Activated CD4-positive, alpha-beta T cell treated with anti-CD3 and anti-CD28 coated beads, Interleukin-2, Interleukin-6, amounts not matched to agents 100 ng/mL and 50 ng/mL, durations not matched to agents 16 hours and 8 hours (primary cell): ENCODE measurements at regions not wholly inside any gene's neighbourhood (a gene's known extent, or its start where the extent isn't known, plus 50 kb on each side); places are given as distances from the start of the nearest gene placed in this dataset.

Experiments used
- DNase-seq: peaks from one replicate; pipeline ENCODE4 v3.0.0-alpha.2; 2020

DNA sequence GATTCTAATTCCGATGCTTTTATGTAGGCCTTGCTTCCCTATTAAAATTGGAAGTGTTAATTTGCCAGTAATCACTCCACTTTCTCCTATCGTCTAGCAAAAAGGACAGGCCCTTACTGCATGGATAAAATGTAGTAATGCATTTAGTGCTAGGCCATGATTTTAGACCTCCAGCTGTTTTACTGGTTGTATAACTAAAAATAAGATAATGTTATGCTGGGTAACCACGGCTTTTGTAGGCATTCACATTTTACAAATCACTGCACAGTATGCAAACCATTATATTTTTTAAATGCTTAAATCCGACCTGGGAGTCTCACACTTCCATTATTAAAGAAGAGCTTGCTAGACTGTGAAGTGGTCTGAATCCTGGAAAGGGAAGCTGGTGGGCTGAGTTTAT is 179.5 kb downstream of the TFAP2A start:
- no peak for DNase-seq

DNA sequence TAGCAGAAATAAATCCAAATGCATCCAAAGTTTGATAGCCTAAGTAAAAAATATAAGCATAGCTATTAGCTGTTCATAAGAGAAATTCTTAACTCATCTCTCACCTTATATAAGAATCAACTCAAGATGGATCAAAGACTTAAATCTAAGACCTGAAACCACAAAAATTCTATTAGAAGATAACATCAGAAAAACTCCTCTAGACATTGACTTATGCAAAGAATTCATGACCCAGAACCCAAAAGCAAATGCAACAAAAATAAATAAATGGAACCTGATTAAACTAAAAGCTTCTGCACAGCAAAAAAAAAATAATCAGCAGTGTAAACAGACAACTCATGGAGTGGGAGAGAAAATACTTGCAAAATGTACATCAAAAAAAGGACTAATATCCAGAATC is 184.3 kb downstream of the TFAP2A start:
- no peak for DNase-seq

DNA sequence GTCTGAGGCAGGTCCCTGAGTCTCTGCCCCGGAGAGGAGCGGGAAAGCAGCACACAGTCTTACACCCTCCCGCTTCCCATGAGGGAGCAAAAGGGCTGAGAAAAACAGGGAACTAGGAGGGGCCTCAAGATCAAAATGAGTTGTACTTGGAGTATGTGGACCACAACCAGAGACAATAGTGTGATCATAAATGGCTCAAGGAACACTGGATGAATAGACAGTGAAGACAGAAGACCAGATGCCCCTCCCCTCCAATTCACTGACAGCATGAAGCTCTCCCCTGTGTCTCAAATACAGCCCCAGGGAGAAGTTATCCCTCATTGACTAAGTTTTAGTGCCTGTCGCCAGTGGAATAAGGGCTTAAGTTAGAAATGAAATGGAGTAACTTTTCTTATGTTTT is 191.0 kb downstream of the TFAP2A start:
- no peak for DNase-seq

DNA sequence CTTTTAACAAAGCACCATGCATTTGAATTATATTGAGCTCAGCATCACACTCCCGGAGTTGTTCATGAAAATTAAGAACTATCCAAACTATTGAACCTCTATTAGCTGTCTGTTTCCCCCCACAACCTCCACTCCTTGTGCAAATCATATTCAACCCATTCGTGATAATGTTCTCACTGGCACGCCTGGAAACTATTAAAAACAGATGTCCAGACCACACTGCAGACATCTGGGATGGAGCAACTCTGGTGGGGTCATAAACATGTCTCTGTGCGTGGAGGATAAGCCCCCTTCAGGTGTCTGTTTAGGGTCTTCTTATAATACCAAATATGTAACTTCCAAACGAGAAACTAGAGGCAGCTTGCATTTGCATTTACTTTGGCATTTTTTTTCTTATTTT is 193.7 kb downstream of the TFAP2A start:
- no peak for DNase-seq

DNA sequence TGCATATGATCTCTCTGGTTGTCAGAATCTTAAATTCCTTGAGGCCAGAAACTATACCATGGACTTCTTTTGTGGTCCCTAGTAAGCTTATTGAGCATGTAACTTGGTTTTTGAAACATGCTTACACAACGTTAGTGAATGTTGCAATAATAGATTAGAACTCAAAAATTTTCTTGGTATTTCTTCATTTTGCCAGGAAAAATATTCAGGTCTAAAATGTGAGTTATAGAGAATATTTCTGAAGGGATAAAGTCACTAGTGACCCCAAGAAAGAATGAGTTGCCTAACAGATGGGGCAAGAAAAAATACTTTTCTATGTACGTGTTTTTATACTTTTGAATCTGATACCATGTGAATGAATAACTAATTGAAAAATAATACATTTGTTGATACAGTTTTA is 195.4 kb downstream of the TFAP2A start:
- DNase-seq = no peak

DNA sequence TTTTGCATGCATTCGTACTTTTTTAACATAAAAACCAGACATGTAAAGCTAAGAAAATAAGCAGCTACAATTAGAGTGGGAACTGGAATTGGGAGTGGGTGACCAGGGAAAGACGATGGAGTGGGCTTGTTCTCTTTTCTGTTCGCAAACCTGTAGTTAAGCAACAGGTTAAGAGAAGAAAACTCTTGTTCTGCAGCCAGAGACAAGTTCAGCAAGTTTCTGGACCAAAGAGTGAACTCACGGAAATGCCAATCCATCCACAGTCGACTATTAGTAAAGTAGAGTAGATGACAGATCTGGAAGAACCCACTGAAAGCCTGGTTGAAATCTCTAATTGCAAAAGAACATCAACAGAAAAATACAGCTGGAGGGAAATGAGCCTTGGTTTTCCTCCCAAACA is 197.8 kb downstream of the TFAP2A start:
- DNase-seq = no peak

DNA sequence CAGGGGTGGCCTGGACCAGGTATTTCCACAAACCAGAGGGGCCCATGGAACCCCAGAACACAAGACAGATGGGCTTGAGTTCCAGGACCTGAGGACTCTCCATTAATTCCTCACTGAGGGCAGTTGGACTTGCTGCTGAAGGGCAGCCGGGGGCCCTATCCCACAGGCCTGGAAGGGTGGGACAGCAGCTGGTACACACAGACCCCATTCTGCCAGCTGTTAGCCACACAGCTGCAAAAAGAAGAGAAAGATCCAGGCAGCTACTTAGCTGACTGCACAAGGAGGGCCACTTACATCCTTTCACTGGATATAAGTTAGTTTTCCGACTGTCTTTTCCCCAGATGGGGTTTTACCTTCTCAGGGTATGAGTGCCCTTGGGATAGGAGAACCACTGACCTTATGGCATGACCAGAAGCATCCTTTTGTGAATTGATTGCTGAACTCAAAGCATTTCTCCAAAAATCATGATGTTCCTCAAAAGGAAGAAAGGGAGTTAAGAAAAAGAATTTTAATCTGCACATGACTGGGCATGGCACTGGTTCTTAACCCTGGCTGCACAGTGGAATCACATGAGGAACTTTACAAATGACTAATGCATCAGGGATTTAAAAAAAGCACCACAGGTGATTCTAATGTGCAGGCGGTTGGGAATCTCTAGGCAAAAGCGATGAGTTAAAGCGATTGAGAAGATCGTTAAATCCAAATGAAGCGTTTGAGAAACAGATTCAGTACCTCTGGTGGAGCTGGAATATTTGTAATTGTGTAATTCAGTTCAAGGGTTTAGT is 199.4 kb downstream of the TFAP2A start:
- DNase-seq = no peak

DNA sequence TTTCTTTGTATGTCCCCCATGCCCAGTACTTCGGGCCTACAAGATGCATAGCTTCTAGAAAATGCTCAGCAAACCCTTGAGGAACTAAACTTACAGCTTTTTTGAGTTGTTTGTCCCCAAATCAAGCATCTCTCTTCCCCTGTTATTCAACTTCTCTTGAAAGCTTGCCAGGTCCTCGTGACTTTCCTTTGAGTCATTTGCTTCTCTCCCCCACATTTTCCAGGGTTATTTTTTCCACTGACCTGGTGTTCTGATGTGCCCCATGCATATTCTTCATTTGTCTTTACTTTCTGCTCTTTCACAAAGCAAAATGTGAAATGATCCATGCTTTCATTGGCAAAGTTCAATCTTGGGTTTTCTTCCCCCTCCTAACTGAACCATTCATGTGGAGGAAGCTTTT is 204.8 kb downstream of the TFAP2A start:
- no peak for DNase-seq

DNA sequence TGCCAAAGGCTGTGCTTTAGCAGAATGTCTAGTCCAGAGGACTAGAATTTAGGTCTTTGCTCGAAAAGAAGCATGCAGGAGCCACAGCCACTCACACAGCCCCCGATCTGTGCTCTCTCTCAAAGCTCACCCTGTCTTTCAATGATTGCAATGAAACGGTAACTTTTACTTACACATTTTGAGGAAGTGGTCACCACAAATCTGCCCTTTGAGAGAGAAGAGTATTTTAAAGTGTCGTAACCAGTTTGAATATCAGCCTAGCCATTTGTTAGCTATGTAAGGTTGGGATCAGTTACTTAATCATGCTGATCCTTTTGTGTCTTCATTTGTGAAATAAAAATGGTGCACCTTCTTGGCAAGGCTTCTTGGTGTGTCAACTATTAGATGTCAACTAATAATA is 209.0 kb downstream of the TFAP2A start:
- no peak for DNase-seq

DNA sequence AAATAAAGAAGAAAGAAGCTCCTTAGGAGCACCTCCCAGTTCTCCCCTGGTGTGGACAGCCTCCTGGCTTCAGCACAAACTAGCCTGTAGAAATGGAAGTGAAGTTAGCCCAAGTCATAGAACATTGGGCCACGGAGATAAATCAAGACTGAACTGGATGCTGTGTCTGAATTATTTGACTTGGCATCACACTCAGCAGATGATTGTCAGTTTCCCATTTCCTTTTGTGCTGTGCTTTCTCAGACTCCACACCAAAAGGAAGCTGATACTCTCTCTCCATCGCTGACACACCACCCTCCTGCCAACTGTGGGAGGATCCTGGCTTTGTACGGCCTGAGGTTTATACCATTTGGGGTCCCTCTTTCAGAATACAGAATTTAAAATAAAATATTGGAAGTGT is 209.8 kb downstream of the TFAP2A start:
- DNase-seq = no peak

DNA sequence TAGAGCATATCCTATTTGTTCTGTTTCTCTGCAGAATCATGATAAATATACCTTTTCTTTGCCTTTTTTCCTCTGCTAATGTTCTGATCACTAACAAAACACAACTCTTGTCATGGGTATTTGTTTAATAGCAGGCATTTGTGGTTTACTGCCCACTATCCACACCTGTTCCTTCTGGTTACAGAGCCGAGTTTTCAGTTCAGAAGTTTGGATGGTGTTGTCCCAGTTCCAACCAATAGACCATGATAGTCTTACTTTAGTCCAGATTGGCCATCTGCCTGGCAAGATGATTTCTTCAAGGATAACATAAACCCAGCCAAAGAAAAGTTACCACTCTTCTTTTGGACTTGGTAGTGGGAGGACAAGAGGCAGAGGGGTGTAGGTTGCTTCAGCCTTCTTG is 211.2 kb downstream of the TFAP2A start:
- DNase-seq = no peak

DNA sequence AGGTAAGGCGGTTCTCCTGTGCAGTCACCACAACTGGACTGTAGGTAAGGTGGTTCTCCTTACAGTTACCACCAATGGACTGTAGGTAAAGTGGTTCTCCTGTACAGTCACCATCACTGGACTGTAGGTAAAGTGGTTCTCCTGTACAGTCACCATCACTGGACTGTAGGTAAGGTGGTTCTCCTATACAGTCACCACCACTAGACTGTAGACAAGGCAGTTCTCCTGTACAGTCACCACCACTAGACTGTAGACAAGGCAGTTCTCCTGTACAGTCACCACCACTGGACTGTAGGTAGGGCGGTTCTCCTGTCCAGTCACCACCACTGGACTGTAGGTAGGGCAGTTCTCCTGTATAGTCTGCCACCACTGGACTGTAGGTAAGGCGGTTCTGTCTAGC is 212.3 kb downstream of the TFAP2A start:
- no peak for DNase-seq

DNA sequence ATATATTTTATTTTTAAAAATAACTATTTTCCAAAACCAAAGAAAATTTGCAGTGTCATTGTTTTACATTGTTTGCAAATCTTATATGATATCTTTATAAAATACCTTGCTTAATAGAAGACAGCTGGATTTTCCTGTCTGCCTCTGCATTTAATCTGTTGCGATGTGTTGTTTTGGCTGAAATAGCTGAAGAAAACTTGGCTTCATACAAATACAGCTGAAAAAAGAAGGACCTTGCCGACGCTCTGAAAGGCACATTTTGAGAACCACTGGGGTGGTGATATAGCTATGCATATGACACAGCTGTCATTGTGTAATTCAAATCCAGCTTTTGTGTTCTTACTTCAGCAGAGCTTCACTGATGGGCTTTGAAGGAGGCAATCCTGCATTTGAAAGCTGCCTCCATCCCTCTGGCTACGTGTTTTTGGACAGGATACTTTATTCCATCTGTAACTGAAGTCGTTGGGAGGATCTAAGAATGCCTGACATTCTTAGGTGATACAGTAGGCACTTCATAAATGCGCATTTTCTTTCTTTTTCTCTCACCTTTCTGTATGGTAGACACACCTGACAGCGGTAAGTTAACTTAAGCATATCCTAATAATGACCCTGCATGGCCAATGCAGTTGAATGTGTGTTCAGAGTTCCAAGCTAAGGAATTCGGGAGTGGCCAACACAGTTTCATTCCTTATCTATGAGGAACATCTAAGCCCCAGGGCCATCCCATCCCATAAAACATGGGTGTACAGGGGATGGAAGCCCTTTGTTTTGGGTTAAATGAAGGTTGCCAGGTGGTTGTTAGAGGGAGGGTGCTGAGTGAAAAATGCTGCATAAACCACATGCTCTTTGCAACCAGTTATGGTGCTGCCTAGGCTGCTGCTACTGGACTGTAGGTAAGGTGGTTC is 213.0 kb downstream of the TFAP2A start:
- no peak for DNase-seq

DNA sequence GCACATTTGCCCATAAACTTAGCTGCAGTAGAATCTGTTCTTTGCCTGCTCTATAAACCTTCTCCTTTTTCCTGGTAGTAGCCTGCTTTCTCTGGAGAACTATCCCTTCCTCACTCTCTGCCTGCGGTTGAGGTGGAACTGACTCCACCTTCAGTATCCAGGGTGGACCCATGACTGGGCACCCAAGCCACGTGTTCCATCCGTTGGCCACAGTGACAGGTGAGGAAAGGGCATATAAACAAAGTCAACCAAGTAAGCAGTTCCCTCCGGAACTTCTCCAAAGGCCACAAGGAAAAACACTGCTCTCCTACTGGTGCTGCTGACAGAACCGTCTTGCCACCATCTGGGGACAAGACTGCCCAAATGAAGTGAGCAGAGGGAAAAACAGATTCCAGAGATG is 218.8 kb downstream of the TFAP2A start:
- DNase-seq = no peak

DNA sequence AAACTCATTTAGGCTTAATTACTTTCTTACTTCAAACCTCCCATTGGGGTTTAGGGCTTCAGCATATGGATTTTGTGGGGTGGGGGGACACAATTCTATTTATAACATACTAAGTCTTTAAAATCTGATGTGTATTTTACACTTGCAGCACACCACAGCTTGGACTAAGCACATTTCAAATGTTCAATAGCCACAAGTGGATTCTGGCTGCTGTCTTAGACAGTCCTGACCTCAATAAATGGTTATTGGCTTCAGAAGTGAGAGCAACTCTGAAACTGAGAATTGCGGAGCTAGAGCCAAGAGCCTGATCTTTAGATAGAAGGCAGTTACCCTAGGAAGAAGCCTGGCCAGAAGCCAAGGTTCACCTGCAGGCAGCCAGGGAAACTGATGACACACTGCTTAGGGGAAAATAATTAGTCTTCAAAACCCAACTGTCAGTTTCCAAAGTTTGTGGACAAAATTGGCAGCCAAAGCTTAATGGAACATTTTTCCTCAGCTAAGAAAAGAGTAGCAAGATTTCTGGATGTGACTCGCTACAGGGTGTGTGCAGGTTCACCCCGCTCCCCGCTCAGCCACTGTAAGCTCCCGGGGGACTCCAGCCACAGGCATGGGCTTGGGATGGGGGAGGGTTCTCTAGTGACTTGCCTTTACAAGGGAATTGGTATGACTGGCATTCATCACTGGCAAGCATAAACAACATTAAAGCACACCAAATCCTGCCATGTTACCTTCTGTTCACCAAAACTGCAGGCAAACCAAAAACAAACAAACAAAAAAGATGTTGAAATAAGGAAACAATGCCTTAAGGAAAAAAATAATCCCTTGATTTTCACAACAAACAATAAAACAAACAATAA is 219.8 kb downstream of the TFAP2A start:
- DNase-seq = no peak

DNA sequence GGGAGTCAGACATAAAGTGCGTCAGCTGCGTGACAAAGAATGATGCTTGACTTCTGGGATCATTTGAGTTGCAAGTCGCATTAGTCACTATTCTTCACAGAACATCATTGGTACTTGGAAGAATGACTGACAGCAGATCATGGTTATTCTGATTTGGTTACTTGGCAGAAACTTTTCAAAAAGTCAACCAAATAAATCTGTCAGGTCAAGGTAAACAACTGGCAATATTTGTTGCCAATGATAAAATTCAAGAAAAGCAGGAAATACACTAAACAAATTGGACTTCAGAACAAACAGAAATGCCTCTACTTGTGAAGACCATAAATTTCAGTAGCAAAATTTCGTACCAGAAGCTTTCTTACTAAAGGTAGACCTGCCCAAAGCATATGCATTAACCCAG is 221.6 kb downstream of the TFAP2A start:
- DNase-seq = no peak

DNA sequence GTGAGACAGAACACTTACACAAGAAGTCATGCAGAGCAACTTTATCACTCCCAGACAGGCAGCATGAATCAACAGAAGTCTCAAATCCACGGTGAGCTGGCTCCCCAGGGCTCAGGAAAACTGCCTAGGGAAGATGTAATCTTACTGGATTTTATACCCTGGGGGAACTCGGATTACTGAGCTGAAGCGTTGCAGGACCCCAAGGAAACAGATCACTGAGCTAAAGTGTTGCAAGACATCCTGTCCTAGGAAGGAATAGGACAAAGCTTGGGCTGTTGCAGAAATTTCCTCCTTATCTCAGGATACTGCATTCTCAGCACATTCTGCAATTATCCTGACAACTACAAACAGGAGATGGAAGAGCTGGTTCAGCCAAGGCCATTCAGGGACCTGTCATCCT is 224.8 kb downstream of the TFAP2A start:
- DNase-seq = no peak

DNA sequence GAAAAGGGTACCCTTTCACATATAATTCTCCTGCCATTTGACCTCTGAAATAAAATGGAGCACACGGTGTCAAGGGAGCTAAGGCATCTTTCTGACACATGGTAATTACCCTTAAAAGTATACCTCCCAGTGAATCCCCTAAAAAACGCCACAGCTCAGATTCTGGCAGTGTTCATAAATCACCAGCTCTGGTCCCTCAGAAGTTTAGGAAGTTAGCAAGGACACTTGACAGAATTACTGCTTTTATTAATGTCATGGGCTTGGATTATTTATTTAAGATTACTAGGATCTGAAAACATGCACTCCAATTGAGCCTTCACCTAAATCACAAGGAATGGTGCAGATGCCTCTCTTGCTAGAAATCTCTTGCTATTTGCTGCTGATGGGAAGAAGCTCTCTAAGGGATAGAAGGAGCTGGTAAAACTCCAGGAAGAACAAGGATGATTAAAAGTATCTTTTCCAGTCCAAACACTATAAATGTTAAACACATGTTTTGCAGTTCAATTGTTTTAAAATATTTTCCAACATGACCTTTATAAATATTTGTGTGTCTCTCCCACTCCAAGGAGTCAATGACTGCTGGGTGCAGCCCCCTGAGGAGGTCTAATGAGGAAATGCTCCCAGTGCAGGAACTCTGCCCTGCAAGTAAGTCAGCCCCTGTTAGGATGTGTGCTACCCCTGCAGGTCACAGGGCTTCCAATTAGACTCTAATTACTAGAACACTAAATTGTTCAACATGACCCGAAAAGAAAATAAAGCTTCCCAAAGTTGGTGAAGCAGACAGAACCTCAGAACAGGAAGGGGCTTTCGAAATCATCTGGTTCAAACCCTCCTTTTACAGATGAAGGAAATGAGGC is 230.3 kb downstream of the TFAP2A start:
- no peak for DNase-seq

DNA sequence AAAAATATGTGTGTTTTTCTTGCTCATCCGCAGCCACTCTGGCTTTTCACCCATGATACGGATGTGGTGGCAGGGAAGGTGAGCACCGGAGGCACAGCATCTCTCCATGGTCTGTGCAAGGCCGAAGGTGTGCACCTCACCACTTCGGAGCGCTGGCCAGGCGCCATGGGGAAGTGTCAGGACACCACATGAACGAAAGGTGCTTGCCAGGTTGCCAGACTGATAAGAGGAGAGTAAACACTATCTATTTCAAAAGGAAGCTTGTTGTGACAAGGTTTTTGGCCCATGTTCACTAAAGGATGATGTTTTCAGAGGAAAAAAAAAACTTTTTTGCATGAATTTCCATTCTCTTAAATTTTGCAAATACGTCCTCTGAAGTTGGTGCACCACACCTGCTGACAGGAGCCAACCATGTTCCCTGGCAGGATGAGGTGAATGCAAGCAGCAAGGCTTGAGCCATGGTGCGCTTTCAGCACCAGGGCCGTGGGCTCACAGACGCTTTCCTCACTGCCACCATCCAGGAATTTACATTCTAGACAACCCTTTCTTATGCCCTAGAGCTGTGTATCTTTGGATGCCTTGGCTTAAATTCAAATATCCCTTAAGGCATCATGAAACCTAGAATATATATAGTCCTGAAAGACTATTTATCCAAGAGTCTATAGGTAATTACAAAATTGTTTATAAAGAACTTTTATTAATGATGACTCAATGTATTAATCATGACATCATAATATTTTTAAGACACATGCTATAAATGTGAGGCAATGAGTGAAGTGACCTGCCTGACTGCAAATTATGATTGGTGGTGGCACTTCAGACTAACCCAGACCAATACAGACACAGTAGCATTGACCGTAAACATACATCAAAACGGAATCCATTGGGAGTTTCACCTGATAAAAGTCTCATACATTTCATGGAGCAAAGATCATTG is 234.5 kb downstream of the TFAP2A start:
- DNase-seq = no peak

DNA sequence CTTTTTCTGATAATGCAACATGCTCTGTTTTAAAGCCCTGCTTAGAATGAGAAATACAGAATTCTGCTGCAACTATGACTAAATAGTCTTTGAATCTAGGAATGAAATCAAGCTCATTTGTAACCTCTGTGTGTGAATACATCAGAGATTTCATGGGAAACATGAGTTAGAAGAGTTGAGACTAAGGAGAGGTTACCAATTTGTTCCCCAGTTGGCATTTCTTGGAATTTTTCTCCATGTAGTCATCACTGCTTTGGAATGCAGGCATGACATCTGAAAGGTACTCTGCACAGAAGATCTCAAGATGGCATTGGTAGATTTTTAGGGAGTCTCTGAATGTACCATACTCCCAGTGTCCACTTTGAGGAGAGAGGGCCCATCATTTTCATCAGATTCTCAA is 237.2 kb downstream of the TFAP2A start:
- no peak for DNase-seq

DNA sequence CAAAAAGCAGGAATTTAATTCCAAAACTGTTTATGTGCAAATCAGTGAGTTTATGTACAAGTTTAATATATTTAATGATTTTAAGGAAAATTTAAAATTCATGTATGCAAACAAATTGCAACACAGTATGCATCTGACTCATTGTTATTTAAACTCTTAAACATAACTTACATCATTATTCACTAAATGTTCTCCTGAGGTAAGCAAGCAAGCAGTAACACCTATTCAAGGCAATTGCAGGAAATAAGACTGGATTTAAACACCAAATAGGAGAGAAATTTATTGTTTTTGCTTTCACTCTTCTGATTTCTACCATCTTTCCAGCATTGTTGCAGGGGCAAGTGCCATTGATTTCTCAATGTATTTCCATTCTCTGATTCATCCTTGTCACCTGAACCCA is 239.5 kb downstream of the TFAP2A start:
- no peak for DNase-seq
